ENCODE measurements at regions not wholly inside any gene's neighbourhood (a gene's known extent, or its start where the extent isn't known, plus 50 kb on each side); places are given as distances from the start of the nearest gene placed in this dataset.
"Not testable (repeated sequence)": the region's sequence is repeated elsewhere in the genome, so short reads cannot be mapped to it uniquely, and the experiment has no call there.

DNA sequence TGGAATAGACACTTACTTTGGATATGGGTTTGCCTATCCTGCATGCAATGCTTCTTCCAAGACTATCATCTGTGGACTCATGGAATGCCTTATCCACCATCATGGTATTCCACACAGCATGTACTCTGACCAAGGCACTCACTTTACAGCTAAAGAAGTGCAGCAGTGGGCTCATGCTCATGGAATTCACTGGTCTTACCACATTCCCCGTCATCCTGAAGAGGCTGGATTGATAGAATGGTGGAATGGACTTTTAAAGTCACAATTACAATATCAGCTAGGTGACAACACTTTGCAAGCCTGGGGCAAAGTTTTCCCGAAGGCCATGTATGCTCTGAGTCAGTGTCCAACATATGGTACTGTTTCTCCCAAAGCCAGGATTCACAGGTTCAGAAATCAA is 199.1 kb downstream of the GJA1 start:
- H3K36me3 Mint-ChIP-seq, H3K4me3 Mint-ChIP-seq, H3K27me3 Mint-ChIP-seq, H3K27ac Mint-ChIP-seq, H3K4me1 Mint-ChIP-seq: not testable (repeated sequence)
- H3K9me3 Mint-ChIP-seq, result peaks cover 15% of the 10 kb centered on the region

GRCh38 chr6:121635355-121635754 is 199.9 kb downstream of the GJA1 start:
- H3K27ac Mint-ChIP-seq, result no peak overlapping the region
- peaks cover 6% of the 10 kb centered on the region for H3K36me3 Mint-ChIP-seq
- peaks cover 4% of the 10 kb centered on the region for H3K4me1 Mint-ChIP-seq
- H3K9me3 Mint-ChIP-seq, result peaks cover 15% of the 10 kb centered on the region
- H3K27me3 Mint-ChIP-seq, result no peaks in the 10 kb centered on the region
- H3K4me3 Mint-ChIP-seq, result no peak overlapping the region

DNA sequence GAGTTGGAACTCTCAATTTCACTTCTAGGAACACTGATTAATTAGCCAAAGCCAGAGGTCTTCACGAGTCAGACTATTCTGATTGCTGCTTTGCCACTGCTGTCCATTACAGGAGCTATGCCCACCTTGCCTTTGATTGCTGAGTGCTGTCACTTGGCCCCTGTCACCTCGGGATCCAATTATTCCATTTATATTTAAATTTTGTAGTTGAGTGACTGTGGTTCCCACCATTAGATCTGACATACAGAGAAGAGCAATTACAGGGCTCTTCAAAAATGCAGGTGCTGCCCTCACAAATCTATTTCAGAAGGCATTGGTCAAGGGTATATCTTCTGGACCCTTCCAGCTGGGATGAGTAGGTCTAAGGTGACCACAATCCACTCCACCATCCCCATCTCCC is 200.8 kb downstream of the GJA1 start:
- H3K27ac Mint-ChIP-seq, H3K36me3 Mint-ChIP-seq, H3K27me3 Mint-ChIP-seq, H3K4me1 Mint-ChIP-seq, H3K4me3 Mint-ChIP-seq: not testable (repeated sequence)
- H3K9me3 Mint-ChIP-seq, result peaks cover 15% of the 10 kb centered on the region

DNA sequence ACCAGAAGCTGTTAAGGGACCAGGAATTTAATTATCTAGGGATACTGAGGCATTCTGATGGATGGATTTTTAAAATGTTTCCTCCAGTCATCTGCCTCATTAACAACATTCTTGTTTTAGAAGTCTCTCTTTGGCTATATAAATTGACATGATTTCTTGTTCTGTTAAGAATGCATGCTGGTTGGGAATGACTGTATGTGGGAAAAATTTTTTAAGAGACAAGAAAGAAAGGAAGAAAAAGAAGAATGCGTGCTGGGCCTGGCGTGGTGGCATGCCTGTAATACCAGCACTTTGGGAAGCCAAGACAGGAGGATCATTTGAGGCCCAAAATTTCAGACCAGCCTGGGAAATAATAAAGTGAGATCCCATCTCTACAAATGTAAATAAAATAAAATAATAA is 203.6 kb downstream of the GJA1 start:
- H3K4me1 Mint-ChIP-seq, result no peaks in the 10 kb centered on the region
- no peaks in the 10 kb centered on the region for H3K27me3 Mint-ChIP-seq
- H3K4me3 Mint-ChIP-seq, result no peak overlapping the region

DNA sequence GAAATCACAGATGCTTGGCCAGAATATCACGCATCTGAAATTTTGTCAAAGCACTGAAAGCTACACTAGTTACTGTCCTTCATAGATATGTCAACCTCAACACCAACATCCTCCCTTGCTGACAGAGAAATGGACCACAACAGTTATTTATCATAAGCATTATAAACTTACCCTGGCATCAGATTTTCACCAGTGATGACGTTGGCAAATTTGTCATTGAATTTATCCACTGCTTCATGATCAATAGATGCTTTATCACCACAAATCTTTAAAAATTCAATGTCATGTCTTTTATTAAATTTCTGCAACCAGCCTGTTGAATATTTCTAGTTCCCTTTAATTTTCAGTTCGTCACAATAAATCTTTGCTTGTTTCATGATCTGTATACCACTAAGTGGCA is 205.7 kb downstream of the GJA1 start:
- peaks cover 11% of the 10 kb centered on the region for H3K9me3 Mint-ChIP-seq
- H3K27ac Mint-ChIP-seq, result no peak overlapping the region
- H3K27me3 Mint-ChIP-seq, result no peaks in the 10 kb centered on the region
- peaks cover 7% of the 10 kb centered on the region for H3K36me3 Mint-ChIP-seq
- H3K4me3 Mint-ChIP-seq, result no peak overlapping the region
- H3K4me1 Mint-ChIP-seq, result peaks cover 11% of the 10 kb centered on the region

More for the DNA sequence above, 203.6 kb downstream of the GJA1 start:
- Mint-ChIP-seq H3K36me3 (peaks cover 11% of the 10 kb centered on the region), H3K27ac (no peak overlapping the region), H3K9me3 (peaks cover 17% of the 10 kb centered on the region)

DNA sequence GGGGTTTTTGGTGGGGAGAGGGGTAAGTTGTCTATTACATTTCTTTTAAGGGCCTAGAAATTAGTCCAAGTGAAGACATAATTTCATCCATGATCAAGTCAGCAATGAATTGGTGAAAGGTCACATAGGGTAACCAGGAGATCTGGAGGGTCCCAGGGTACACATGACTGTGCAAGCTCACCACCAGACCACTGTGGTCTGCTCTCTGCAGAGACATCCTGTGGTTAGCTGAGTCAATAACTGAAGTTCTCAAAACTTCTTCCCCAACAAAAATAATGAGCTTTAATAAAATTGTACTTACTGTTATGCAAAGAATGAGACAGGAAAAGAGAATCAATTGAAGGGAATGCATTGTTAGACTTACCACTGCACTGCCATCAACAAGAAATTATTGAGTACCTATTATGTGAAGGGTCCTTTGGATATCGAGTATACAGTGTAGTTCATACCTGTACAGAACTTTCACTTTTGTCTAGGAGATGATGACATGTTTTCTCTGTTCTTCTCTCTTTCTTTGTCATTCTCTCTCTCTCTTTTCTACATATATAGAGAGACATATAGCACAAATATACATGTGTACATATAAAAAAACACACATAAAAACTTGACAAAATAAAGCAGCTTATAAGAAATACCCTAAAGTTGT is 209.8 kb downstream of the GJA1 start:
- peaks cover 34% of the 10 kb centered on the region for H3K4me1 Mint-ChIP-seq
- no peaks in the 10 kb centered on the region for H3K27me3 Mint-ChIP-seq
- H3K4me3 Mint-ChIP-seq, result no peak overlapping the region
- peaks cover 6% of the 10 kb centered on the region for H3K9me3 Mint-ChIP-seq
- H3K27ac Mint-ChIP-seq, result peak overlapping the region; percentile 75
- H3K36me3 Mint-ChIP-seq, result peaks cover 5% of the 10 kb centered on the region

- peaks cover 5% of the 10 kb centered on the region for H3K36me3 Mint-ChIP-seq
- no peak overlapping the region for H3K4me3 Mint-ChIP-seq
These were observed 212.5 kb downstream of the GJA1 start for GRCh38 chr6:121647905-121648304.

GRCh38 chr6:121649951-121650350 is 214.5 kb downstream of the GJA1 start:
- Mint-ChIP-seq H3K9me3 (no peaks in the 10 kb centered on the region), H3K4me1 (peaks cover 64% of the 10 kb centered on the region), H3K27ac (peak overlapping the region; percentile 66), H3K36me3 (no peaks in the 10 kb centered on the region), H3K4me3 (no peak overlapping the region), H3K27me3 (no peaks in the 10 kb centered on the region)

More at GRCh38 chr6:121647905-121648304, 212.5 kb downstream of the GJA1 start:
- Mint-ChIP-seq H3K4me1 (peaks cover 56% of the 10 kb centered on the region), H3K9me3 (peaks cover 6% of the 10 kb centered on the region), H3K27me3 (no peaks in the 10 kb centered on the region), H3K27ac (no peak overlapping the region)

DNA sequence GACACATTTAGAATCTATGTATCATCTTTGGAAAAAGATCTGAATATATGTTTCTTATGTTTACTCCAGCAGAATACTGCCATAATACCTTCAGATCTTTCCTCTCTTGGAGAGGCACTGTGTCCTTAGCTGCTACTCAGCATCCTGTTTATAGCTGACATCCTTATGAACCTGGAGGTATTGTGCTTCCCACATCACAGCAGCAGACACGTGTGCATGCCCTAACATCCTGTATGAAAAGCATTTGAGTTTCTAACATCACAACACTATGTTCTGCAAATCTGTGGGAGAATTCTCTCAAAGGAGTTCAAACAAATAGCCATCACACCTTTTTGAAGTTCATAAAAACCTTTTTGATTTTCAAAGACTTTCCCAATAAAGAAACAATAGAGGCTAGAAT is 216.0 kb downstream of the GJA1 start:
- Mint-ChIP-seq H3K9me3 (peaks cover 3% of the 10 kb centered on the region), H3K27ac (peak overlapping the region; percentile 76)

GRCh38 chr6:121652223-121652622 is 216.8 kb downstream of the GJA1 start:
- Mint-ChIP-seq H3K9me3 (peaks cover 7% of the 10 kb centered on the region), H3K4me3 (peak overlapping the region; percentile 73), H3K4me1 (peaks cover 62% of the 10 kb centered on the region), H3K27ac (peak overlapping the region; percentile 76), H3K27me3 (no peaks in the 10 kb centered on the region), H3K36me3 (peaks cover 2% of the 10 kb centered on the region)

More for the DNA sequence above, 216.0 kb downstream of the GJA1 start:
- Mint-ChIP-seq H3K27me3 (no peaks in the 10 kb centered on the region), H3K4me1 (peaks cover 61% of the 10 kb centered on the region), H3K36me3 (peaks cover 2% of the 10 kb centered on the region), H3K4me3 (peak overlapping the region; percentile 73)

DNA sequence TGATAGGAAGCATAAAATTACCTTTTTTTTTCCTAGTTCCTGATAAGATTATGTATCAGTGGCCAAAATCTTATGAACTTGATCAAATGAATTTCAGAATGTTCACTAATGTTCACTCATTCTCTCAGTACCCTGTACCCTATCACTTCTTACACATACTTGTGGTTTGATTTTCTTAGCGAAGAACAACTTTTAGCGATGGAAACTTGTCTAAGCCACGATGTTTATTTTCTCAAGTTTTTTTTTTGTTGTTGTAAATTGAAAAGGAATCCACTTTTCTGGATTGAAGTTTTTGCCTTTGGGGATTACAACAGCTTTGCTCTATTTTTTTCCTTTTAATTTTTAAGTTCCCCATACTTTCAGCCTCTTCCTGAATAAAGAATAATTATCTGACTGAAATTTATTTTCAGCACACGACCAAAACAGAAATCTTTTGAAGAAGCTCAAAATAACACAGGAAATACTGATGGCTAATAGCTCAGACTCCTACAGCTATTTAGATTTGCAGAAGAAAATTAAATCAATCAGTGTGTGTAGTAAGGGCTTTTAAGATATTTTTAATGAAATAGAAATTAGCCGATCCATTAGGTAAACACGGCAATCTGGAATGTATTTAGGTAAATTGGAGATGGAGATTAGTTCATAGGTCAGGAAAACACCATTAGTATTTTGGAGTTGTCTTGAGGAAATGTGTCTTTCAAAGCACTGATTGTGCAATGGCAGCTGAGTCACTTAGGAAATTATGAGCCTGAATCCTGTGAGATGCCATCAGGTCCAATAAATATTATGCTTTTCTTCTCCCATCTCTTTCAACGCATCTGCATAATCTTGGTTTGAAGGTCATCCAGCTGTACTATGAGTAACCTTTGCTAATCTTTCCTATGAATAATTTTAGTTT is 217.5 kb downstream of the GJA1 start:
- Mint-ChIP-seq H3K27ac (peak overlapping the region; percentile 76), H3K9me3 (peaks cover 7% of the 10 kb centered on the region), H3K36me3 (peaks cover 2% of the 10 kb centered on the region), H3K4me1 (peaks cover 54% of the 10 kb centered on the region), H3K27me3 (no peaks in the 10 kb centered on the region), H3K4me3 (peak overlapping the region; percentile 73)

GRCh38 chr6:121653624-121654008 is 218.2 kb downstream of the GJA1 start:
- Mint-ChIP-seq H3K4me3 (no peak overlapping the region), H3K4me1 (peaks cover 51% of the 10 kb centered on the region), H3K27me3 (no peaks in the 10 kb centered on the region), H3K9me3 (peaks cover 7% of the 10 kb centered on the region), H3K36me3 (peaks cover 2% of the 10 kb centered on the region), H3K27ac (no peak overlapping the region)

DNA sequence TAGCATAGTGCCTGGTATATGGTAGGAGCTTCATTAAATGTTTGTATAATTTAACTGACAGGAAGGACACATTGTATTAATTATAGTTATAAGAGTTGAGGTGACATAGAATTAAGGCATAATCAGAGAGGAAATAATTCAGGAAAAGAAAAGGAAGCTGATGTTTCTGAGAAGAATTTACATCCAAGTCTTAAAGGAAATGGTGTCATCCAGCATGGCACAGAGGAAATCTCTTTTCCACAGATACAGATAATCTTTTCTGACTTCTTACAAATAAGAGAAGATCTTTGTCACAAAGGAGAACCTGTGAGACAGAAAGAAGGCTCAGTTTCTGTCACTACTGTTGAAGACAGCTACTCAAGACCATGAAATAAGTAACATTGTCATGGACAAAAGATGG is 222.5 kb downstream of the GJA1 start:
- no peak overlapping the region for H3K27ac Mint-ChIP-seq
- H3K4me1 Mint-ChIP-seq, result peaks cover 18% of the 10 kb centered on the region
- H3K36me3 Mint-ChIP-seq, result peaks cover 2% of the 10 kb centered on the region
- no peaks in the 10 kb centered on the region for H3K27me3 Mint-ChIP-seq
- H3K9me3 Mint-ChIP-seq, result peaks cover 7% of the 10 kb centered on the region
- H3K4me3 Mint-ChIP-seq, result no peak overlapping the region

- Mint-ChIP-seq H3K4me1 (peaks cover 10% of the 10 kb centered on the region), H3K4me3 (no peak overlapping the region), H3K27ac (no peak overlapping the region), H3K36me3 (peaks cover 2% of the 10 kb centered on the region), H3K27me3 (no peaks in the 10 kb centered on the region), H3K9me3 (peaks cover 17% of the 10 kb centered on the region)
These were observed 224.8 kb downstream of the GJA1 start for GRCh38 chr6:121660277-121660676.

GRCh38 chr6:121663292-121663810 is 227.9 kb downstream of the GJA1 start:
- H3K27me3 Mint-ChIP-seq, result no peaks in the 10 kb centered on the region
- no peaks in the 10 kb centered on the region for H3K4me1 Mint-ChIP-seq
- no peaks in the 10 kb centered on the region for H3K36me3 Mint-ChIP-seq
- H3K27ac Mint-ChIP-seq, result no peak overlapping the region
- H3K4me3 Mint-ChIP-seq, result no peak overlapping the region
- peaks cover 10% of the 10 kb centered on the region for H3K9me3 Mint-ChIP-seq

DNA sequence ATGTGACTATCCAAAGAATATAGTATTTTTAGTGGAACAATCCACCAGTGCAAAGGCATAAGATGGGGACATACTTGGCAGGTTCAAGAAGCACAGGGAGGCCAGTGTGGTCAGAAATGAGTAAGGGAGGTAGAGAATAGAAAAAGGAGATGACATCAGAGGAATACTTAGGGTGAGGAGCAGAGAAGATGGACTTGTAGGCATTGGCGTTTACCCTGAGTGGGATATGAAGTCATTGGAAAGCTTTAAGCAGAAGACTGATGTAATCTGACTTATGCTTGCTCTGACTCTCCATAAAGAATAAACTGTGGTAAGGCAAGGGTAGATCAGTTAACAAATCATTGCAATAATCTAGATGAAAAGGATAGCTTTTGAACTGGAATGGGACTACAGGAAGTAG is 228.7 kb downstream of the GJA1 start:
- Mint-ChIP-seq H3K4me3 (no peak overlapping the region), H3K36me3 (no peaks in the 10 kb centered on the region), H3K27ac (no peak overlapping the region), H3K9me3 (peaks cover 10% of the 10 kb centered on the region), H3K4me1 (no peaks in the 10 kb centered on the region), H3K27me3 (no peaks in the 10 kb centered on the region)

Data from activated naive CD4-positive, alpha-beta T cell treated with anti-CD3 and anti-CD28 coated beads, Interleukin-2, amount 50 U/mL, for 24 hours (primary cell).